H1 (cell line): ENCODE measurements at regions not wholly inside any gene's neighbourhood (a gene's known extent, or its start where the extent isn't known, plus 50 kb on each side); places are given as distances from the start of the nearest gene placed in this dataset.

ENCODE experiments used
- CTCF ChIA-PET: fragments of 300-600 bp; sonication (Branson Sonifier 250); formaldehyde crosslinking; loops from one replicate; lab custom pipeline; 2021; ENCODE audit not compliant: partially characterized antibody; lab: Charles Lee
- POLR2A ChIA-PET: fragments of 300-600 bp; sonication (Branson Sonifier 250); formaldehyde crosslinking; loops from one replicate; lab custom pipeline; 2021; ENCODE audit warnings: inconsistent platforms; ENCODE audit not compliant: partially characterized antibody; lab: Charles Lee
- DNase-seq, 2 experiments: peaks; one replicate each; pipeline versions ENCODE4 v3.0.0 to v3.0.0-alpha.2; 2010 to 2022; ENCODE audit warnings: low spot score in 2 of 2, low read depth in 1 of 2, mixed read lengths in 1 of 2
- FAIRE-seq: peaks from 2 replicates; lab custom pipeline; 2011; peaks lifted over from hg19 to GRCh38; lab: Jason Lieb, UNC
- H2AFZ ChIP-seq: 2 replicates; pipeline ENCODE4 v1.8.1; 2012; ENCODE audit warnings: low read length, inconsistent platforms
- H2AK5ac ChIP-seq: 2 replicates; pipeline ENCODE4 v1.6.1; 2013; ENCODE audit warnings: low read depth, low read length
- H2BK120ac ChIP-seq: replicated peaks from 2 replicates; pipeline ENCODE3; 2013; ENCODE audit warnings: low read depth, low read length, inconsistent platforms
- H2BK12ac ChIP-seq: 2 replicates; pipeline ENCODE4 v1.6.1; 2013; ENCODE audit warnings: low read depth, low read length
- H2BK15ac ChIP-seq: 2 replicates; pipeline ENCODE4 v1.6.1; 2013; ENCODE audit warnings: low read length
- H2BK20ac ChIP-seq: 2 replicates; pipeline ENCODE4 v1.6.1; 2013; ENCODE audit warnings: low read length
- H2BK5ac ChIP-seq: 2 replicates; pipeline ENCODE4 v1.6.1; 2013; ENCODE audit warnings: low read depth, low read length
- H3K14ac ChIP-seq: 2 replicates; pipeline ENCODE4 v1.6.1; 2013; ENCODE audit warnings: inconsistent platforms; ENCODE audit not compliant: insufficient read length
- H3K18ac ChIP-seq: 2 replicates; pipeline ENCODE4 v1.6.1; 2013; ENCODE audit warnings: low read length; ENCODE audit errors: extremely low read depth
- H3K23ac ChIP-seq: 2 replicates; pipeline ENCODE4 v1.6.1; 2013; ENCODE audit warnings: inconsistent platforms; ENCODE audit not compliant: insufficient read length
- H3K23me2 ChIP-seq: 2 replicates; pipeline ENCODE4 v1.6.1; 2013; ENCODE audit warnings: low read depth, low read length
- H3K27ac ChIP-seq: 2 replicates; pipeline ENCODE4 v1.6.1; 2011; ENCODE audit warnings: low read depth, low read length, inconsistent platforms
- H3K27me3 ChIP-seq, 4 experiments: replicated peaks in 1 of 4; 1 replicate in 1 of 4; 2 replicates in 3 of 4; pipeline versions ENCODE4 v1.6.1 to v1.8.1; 2011 to 2013; ENCODE audit warnings: low read length in 3 of 4, mild to moderate bottlenecking in 3 of 4, inconsistent platforms in 2 of 4, mixed read lengths in 2 of 4, moderate library complexity in 1 of 4; ENCODE audit not compliant: control insufficient read depth in 3 of 4, insufficient read depth in 3 of 4; ENCODE audit errors: extremely low read depth in 1 of 4
- H3K36me3 ChIP-seq, 4 experiments: 2 replicates each; pipeline versions ENCODE4 v1.6.1 to v1.8.1; 2011 to 2013; ENCODE audit warnings: mild to moderate bottlenecking in 4 of 4, low read length in 3 of 4, moderate library complexity in 2 of 4, control low read depth in 1 of 4, inconsistent platforms in 1 of 4; ENCODE audit not compliant: insufficient read depth in 4 of 4, control insufficient read depth in 2 of 4
- H3K4ac ChIP-seq: replicated peaks from 2 replicates; pipeline ENCODE3; 2013; ENCODE audit warnings: low read length, low read depth, mixed read lengths, inconsistent platforms; ENCODE audit not compliant: insufficient read length
- H3K4me1 ChIP-seq, 4 experiments: replicated peaks in 1 of 4; 1 replicate in 1 of 4; 2 replicates in 3 of 4; pipeline versions ENCODE4 v1.6.1 to v1.8.1; 2011 to 2013; ENCODE audit warnings: low read length in 3 of 4, inconsistent platforms in 2 of 4, mixed read lengths in 1 of 4; ENCODE audit not compliant: insufficient read depth in 4 of 4, control insufficient read depth in 3 of 4
- H3K4me2 ChIP-seq, 2 experiments: 2 replicates each; pipeline versions ENCODE4 v1.6.1 to v1.8.1; 2011 to 2013; ENCODE audit warnings: low read depth in 2 of 2, low read length in 2 of 2, control low read depth in 1 of 2, inconsistent platforms in 1 of 2, mild to moderate bottlenecking in 1 of 2; ENCODE audit not compliant: insufficient read depth in 1 of 2
- H3K4me3 ChIP-seq, 4 experiments: fragments of 200-600, 300-600 bp in 1 of 4; sonication (generic), shearing (Covaris generic), sonication (Bioruptor Twin) in 1 of 4; 2 replicates each; pipeline versions ENCODE4 v1.5.1 to v1.8.1; 2011 to 2016; ENCODE audit warnings: low read length in 4 of 4, low read depth in 3 of 4, control low read depth in 2 of 4, inconsistent platforms in 2 of 4, mild to moderate bottlenecking in 2 of 4, mixed read lengths in 1 of 4, moderate library complexity in 1 of 4; ENCODE audit not compliant: insufficient read depth in 2 of 4; ENCODE audit errors: extremely low read depth in 1 of 4
- H3K56ac ChIP-seq: replicated peaks from 2 replicates; pipeline ENCODE3; 2013; ENCODE audit warnings: low read depth, mild to moderate bottlenecking, mixed read lengths, low read length, inconsistent platforms; ENCODE audit not compliant: insufficient read length
- H3K79me1 ChIP-seq: 2 replicates; pipeline ENCODE4 v1.6.1; 2013; ENCODE audit warnings: low read depth, low read length, control low read depth
- H3K79me2 ChIP-seq, 2 experiments: 2 replicates each; pipeline versions ENCODE4 v1.6.1 to v1.8.1; 2012 to 2013; ENCODE audit warnings: low read length in 2 of 2, mild to moderate bottlenecking in 2 of 2, inconsistent platforms in 1 of 2; ENCODE audit not compliant: insufficient read depth in 2 of 2, control insufficient read depth in 1 of 2
- H3K9ac ChIP-seq, 4 experiments: replicated peaks in 1 of 4; 1 replicate in 1 of 4; 2 replicates in 3 of 4; pipeline versions ENCODE4 v1.6.1 to v1.8.1; 2011 to 2013; ENCODE audit warnings: low read depth in 3 of 4, low read length in 3 of 4, control low read depth in 2 of 4, mild to moderate bottlenecking in 2 of 4, moderate library complexity in 2 of 4, inconsistent platforms in 1 of 4; ENCODE audit errors: extremely low read depth in 1 of 4
- H3K9me3 ChIP-seq, 2 experiments: 2 replicates each; pipeline versions ENCODE4 v1.6.1 to v1.8.1; 2012 to 2013; ENCODE audit warnings: mild to moderate bottlenecking in 2 of 2, moderate library complexity in 2 of 2, control low read depth in 1 of 2, inconsistent platforms in 1 of 2, low read depth in 1 of 2, low read length in 1 of 2, mixed read lengths in 1 of 2; ENCODE audit not compliant: insufficient read depth in 2 of 2
- H4K20me1 ChIP-seq, 2 experiments: replicated peaks in 1 of 2; 2 replicates each; pipeline versions ENCODE3 to v1.8.1; 2011 to 2013; ENCODE audit warnings: inconsistent platforms in 2 of 2, low read length in 2 of 2, mild to moderate bottlenecking in 1 of 2; ENCODE audit not compliant: insufficient read depth in 2 of 2, control insufficient read depth in 1 of 2
- H4K5ac ChIP-seq: 2 replicates; pipeline ENCODE4 v1.6.1; 2013; ENCODE audit warnings: low read length, low read depth, mixed read lengths, inconsistent platforms; ENCODE audit not compliant: insufficient read length
- H4K8ac ChIP-seq: 2 replicates; pipeline ENCODE4 v1.8.0; 2013; ENCODE audit warnings: mild to moderate bottlenecking, moderate library complexity, low read length, inconsistent platforms; ENCODE audit not compliant: insufficient read depth; ENCODE audit errors: extremely low read depth
- H4K91ac ChIP-seq: replicated peaks from 2 replicates; pipeline ENCODE3; 2013; ENCODE audit warnings: low read length, mixed read lengths, inconsistent platforms; ENCODE audit not compliant: insufficient read length
- BCL11A ChIP-seq, 2 experiments: IDR thresholded peaks; one replicate each; pipeline ENCODE4 v1.6.1; 2011; ENCODE audit warnings: low read depth in 2 of 2, low read length in 2 of 2, mild to moderate bottlenecking in 2 of 2
- CEBPB ChIP-seq: IDR thresholded peaks from 2 replicates; pipeline ENCODE4 v1.6.1; 2012; ENCODE audit warnings: low read depth, low read length
- CTBP2 ChIP-seq: IDR thresholded peaks from 2 replicates; pipeline ENCODE4 v1.7.0; 2011; ENCODE audit warnings: borderline replicate concordance, mild to moderate bottlenecking, moderate library complexity, mixed read lengths, low read length; ENCODE audit not compliant: insufficient read depth, insufficient read length
- KDM1A ChIP-seq: fragments of 200-600, 300-600 bp; sonication (generic); IDR thresholded peaks from 2 replicates; pipeline ENCODE4 v1.7.1; 2016; ENCODE audit warnings: mild to moderate bottlenecking, low read length, borderline replicate concordance
- PHF8 ChIP-seq: fragments of 200-600 bp; sonication (generic); conservative IDR thresholded peaks from 2 replicates; pipeline ENCODE4 v1.7.1; 2012; ENCODE audit warnings: low read depth, mild to moderate bottlenecking, inconsistent platforms, low read length, moderate library complexity
- POU5F1 ChIP-seq: IDR thresholded peaks from 2 replicates; pipeline ENCODE4 v1.6.1; 2011; ENCODE audit warnings: low read depth, mild to moderate bottlenecking, low read length, moderate library complexity
- RAD21 ChIP-seq, 2 experiments: IDR thresholded peaks in 1 of 2; conservative IDR thresholded peaks in 1 of 2; 2 replicates each; pipeline ENCODE4 v1.6.1; 2011; ENCODE audit warnings: low read depth in 2 of 2, low read length in 2 of 2, improper control_type of control experiment in 1 of 2, inconsistent platforms in 1 of 2, mild to moderate bottlenecking in 1 of 2, moderate library complexity in 1 of 2
- TEAD4 ChIP-seq: IDR thresholded peaks from 2 replicates; pipeline ENCODE4 v1.6.1; 2012; ENCODE audit warnings: low read depth, low read length, inconsistent platforms, mixed read lengths
- ZNF274 ChIP-seq: IDR thresholded peaks from 2 replicates; pipeline ENCODE4 v1.7.0; 2012; ENCODE audit warnings: low read length, borderline replicate concordance; ENCODE audit errors: extremely low read depth
- WGBS, 2 experiments: shearing (Covaris generic) in 1 of 2; methylation state at CpG; one replicate each; pipeline versions ENCODE4 v1.1.6 to v1.1.7; 2013 to 2015; ENCODE audit warnings: low lambda C conversion rate in 2 of 2, mixed read lengths in 2 of 2, inconsistent platforms in 1 of 2, low coverage in 1 of 2, missing lambda C conversion rate in 1 of 2; ENCODE audit not compliant: insufficient replicate concordance in 2 of 2, insufficient coverage in 1 of 2, insufficient read length in 1 of 2; ENCODE audit errors: extremely low coverage in 1 of 2, missing lambda C conversion rate in 1 of 2; 5-methylcytosine and 5-hydroxymethylcytosine counted together
- TF ChIP-seq, protein P1 (sequence below): IDR thresholded peaks from 2 replicates; pipeline ENCODE4 v1.6.1; 2012; ENCODE audit warnings: inconsistent platforms
- TF ChIP-seq, protein P2 (sequence below), 3 experiments: IDR thresholded peaks; 1 replicate in 2 of 3; 2 replicates in 1 of 3; pipeline versions ENCODE4 v1.5.1 to v1.6.1; 2011; ENCODE audit warnings: low read length in 3 of 3, mild to moderate bottlenecking in 3 of 3, inconsistent platforms in 2 of 3, low read depth in 1 of 3, moderate library complexity in 1 of 3; ENCODE audit not compliant: insufficient read depth in 1 of 3; ENCODE audit errors: control extremely low read depth in 1 of 3

DNA sequence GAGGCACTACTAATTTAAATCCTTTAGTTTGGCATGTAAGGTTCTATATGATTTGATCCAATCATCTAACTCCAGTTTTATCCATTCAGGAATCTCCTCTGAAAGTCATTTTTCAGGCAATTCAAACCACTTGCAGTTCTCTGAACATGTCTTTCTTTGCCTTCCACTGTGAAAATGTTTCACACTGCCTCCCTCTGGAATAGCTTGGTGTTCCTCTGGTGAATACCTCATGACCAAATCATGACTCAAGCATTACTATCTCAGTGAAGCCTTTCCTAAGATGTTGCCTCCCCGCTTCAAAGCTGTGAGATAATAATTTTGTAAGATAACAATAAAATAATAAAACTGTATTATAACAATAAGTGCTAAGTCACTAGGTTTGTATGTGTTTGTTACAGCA is 981.1 kb downstream of the DTWD2 start:
- no peak overlapping the region for H3K18ac ChIP-seq
- H3K4ac ChIP-seq: no peak overlapping the region
- ChIA-PET CTCF (interaction anchor here (0.6 to 1.4 kb wide), 4 partner anchors 26 to 552 kb away, joined by 3 to 4 read pairs (median 4); no protein-coding TSS in a partner anchor), POLR2A (no interaction called here)
- H3K14ac ChIP-seq: no peak overlapping the region
- no peak overlapping the region for H4K8ac ChIP-seq
- 95% methylated on average over 1 of the region's 1 CpG; no CpG with 5 or more reads in 1 of the 2 experiments for WGBS, 2 experiments
- H2BK120ac ChIP-seq: no peak overlapping the region
- no peak overlapping the region for H4K5ac ChIP-seq
- H3K4me1 ChIP-seq: no peaks in the 10 kb centered on the region
- no peak overlapping the region for H3K23ac ChIP-seq
- no peak overlapping the region for H2AFZ ChIP-seq
- FAIRE-seq: no peak
- no peak overlapping the region for H4K91ac ChIP-seq
- H3K79me2 ChIP-seq: no peaks in the 10 kb centered on the region
- no peak overlapping the region for H2BK15ac ChIP-seq
- H4K20me1 ChIP-seq: no peaks in the 10 kb centered on the region
- H2AK5ac ChIP-seq: no peak overlapping the region
- no peak overlapping the region for H2BK12ac ChIP-seq
- no peak overlapping the region for H2BK20ac ChIP-seq
- no peak overlapping the region for H3K27ac ChIP-seq
- no peak overlapping the region for H3K56ac ChIP-seq
- no peaks in the 10 kb centered on the region for H3K79me1 ChIP-seq
- H3K4me2 ChIP-seq: no peak overlapping the region
- no peaks in the 10 kb centered on the region for H3K36me3 ChIP-seq
- H3K23me2 ChIP-seq: no peaks in the 10 kb centered on the region; the same call in 1 of the 2 replicates
- DNase-seq: no peak
- no peaks in the 10 kb centered on the region for H3K9me3 ChIP-seq
- no peaks in the 10 kb centered on the region for H3K27me3 ChIP-seq
- no peak overlapping the region for H3K4me3 ChIP-seq
- no peak overlapping the region for H2BK5ac ChIP-seq
- no peak overlapping the region for H3K9ac ChIP-seq
- TF ChIP-seq, protein P1, sequence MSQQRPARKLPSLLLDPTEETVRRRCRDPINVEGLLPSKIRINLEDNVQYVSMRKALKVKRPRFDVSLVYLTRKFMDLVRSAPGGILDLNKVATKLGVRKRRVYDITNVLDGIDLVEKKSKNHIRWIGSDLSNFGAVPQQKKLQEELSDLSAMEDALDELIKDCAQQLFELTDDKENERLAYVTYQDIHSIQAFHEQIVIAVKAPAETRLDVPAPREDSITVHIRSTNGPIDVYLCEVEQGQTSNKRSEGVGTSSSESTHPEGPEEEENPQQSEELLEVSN: no peak
- TF ChIP-seq TEAD4 (no peak), RAD21 (IDR thresholded peaks at IDR 0.05 in 1 of 2, conservative IDR thresholded peaks at IDR 0.05 in 1 of 2; ENCODE audit: low read depth in 2 of 2, low read length in 2 of 2) (peak; percentile 20 to 23; a peak in 2 of 4 replicates), KDM1A (no peak), ZNF274 (no peak), POU5F1 (no peak), PHF8 (no peak), CTBP2 (no peak), BCL11A (IDR thresholded peaks at IDR 0.05; ENCODE audit: low read depth in 2 of 2, low read length in 2 of 2) (no peak), CEBPB (no peak)
- TF ChIP-seq, protein P2, sequence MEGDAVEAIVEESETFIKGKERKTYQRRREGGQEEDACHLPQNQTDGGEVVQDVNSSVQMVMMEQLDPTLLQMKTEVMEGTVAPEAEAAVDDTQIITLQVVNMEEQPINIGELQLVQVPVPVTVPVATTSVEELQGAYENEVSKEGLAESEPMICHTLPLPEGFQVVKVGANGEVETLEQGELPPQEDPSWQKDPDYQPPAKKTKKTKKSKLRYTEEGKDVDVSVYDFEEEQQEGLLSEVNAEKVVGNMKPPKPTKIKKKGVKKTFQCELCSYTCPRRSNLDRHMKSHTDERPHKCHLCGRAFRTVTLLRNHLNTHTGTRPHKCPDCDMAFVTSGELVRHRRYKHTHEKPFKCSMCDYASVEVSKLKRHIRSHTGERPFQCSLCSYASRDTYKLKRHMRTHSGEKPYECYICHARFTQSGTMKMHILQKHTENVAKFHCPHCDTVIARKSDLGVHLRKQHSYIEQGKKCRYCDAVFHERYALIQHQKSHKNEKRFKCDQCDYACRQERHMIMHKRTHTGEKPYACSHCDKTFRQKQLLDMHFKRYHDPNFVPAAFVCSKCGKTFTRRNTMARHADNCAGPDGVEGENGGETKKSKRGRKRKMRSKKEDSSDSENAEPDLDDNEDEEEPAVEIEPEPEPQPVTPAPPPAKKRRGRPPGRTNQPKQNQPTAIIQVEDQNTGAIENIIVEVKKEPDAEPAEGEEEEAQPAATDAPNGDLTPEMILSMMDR (IDR thresholded peaks at IDR 0.05; ENCODE audit: control extremely low read depth in 1 of 3, insufficient read depth in 1 of 3, low read depth in 1 of 3, low read length in 3 of 3): peak in 1 of 3 experiments; percentile 3; a peak in 1 of 4 replicates
